ENCODE measurements at regions not wholly inside any gene's neighbourhood (a gene's known extent, or its start where the extent isn't known, plus 50 kb on each side); places are given as distances from the start of the nearest gene placed in this dataset.

- Mint-ChIP-seq H3K27me3 (ENCODE audit: insufficient read depth) (no peaks in the 10 kb centered on the region; the same call in 1 of the 2 replicates), H3K4me1 (ENCODE audit: low read depth) (peaks cover 22% of the 10 kb centered on the region), H3K27ac (no peak overlapping the region), H3K36me3 (ENCODE audit: low read depth) (peaks cover 13% of the 10 kb centered on the region; the same call in 1 of the 2 replicates), H3K4me3 (no peak overlapping the region), H3K9me3 (no peaks in the 10 kb centered on the region)
- no peak for DNase-seq
- TF ChIP-seq, protein P1, sequence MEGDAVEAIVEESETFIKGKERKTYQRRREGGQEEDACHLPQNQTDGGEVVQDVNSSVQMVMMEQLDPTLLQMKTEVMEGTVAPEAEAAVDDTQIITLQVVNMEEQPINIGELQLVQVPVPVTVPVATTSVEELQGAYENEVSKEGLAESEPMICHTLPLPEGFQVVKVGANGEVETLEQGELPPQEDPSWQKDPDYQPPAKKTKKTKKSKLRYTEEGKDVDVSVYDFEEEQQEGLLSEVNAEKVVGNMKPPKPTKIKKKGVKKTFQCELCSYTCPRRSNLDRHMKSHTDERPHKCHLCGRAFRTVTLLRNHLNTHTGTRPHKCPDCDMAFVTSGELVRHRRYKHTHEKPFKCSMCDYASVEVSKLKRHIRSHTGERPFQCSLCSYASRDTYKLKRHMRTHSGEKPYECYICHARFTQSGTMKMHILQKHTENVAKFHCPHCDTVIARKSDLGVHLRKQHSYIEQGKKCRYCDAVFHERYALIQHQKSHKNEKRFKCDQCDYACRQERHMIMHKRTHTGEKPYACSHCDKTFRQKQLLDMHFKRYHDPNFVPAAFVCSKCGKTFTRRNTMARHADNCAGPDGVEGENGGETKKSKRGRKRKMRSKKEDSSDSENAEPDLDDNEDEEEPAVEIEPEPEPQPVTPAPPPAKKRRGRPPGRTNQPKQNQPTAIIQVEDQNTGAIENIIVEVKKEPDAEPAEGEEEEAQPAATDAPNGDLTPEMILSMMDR (IDR thresholded peaks at IDR 0.05) = no peak
Measured at GRCh38 chr4:19379191-19379708, 872.5 kb upstream of the SLIT2 start.

DNA sequence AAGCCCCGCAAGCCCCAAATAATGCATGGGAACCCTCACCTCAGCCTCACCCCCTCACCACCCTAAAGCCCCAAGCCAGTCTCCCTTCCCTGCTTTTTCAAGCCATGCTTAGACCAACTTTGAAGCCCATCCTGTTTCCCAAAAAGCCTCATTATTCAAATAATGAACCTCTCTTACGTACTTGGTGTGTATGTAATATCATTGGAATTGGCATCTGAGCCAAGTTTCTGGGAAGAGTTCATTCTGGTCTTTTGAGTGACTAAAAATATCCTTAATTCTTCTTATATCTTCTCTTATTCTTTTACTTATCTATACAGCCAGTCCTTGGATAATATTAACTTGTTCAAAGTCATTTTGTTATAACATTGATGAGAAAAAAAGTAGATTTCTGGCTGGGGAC lies 875.8 kb upstream of the SLIT2 start:
- Mint-ChIP-seq H3K27ac (no peak overlapping the region), H3K4me3 (no peak overlapping the region), H3K36me3 (ENCODE audit: low read depth) (no peaks in the 10 kb centered on the region), H3K9me3 (no peaks in the 10 kb centered on the region), H3K27me3 (ENCODE audit: insufficient read depth) (no peaks in the 10 kb centered on the region), H3K4me1 (ENCODE audit: low read depth) (peaks cover 9% of the 10 kb centered on the region)
- no peak for DNase-seq
- TF ChIP-seq, protein P1 (IDR thresholded peaks at IDR 0.05) = no peak

- TF ChIP-seq, protein P1 (IDR thresholded peaks at IDR 0.05) = no peak
- Mint-ChIP-seq H3K4me3 (no peak overlapping the region), H3K36me3 (ENCODE audit: low read depth) (no peaks in the 10 kb centered on the region), H3K4me1 (ENCODE audit: low read depth) (peaks cover 9% of the 10 kb centered on the region), H3K27ac (no peak overlapping the region), H3K9me3 (no peaks in the 10 kb centered on the region), H3K27me3 (ENCODE audit: insufficient read depth) (no peaks in the 10 kb centered on the region)
- no peak for DNase-seq
Measured at GRCh38 chr4:19375136-19375804, 876.4 kb upstream of the SLIT2 start.

GRCh38 chr4:19372390-19372789 lies 879.3 kb upstream of the SLIT2 start:
- Mint-ChIP-seq H3K4me3 (no peak overlapping the region), H3K27ac (no peak overlapping the region), H3K9me3 (no peaks in the 10 kb centered on the region), H3K27me3 (ENCODE audit: insufficient read depth) (no peaks in the 10 kb centered on the region), H3K4me1 (ENCODE audit: low read depth) (peaks cover 15% of the 10 kb centered on the region), H3K36me3 (ENCODE audit: low read depth) (no peaks in the 10 kb centered on the region)
- TF ChIP-seq, protein P1 (IDR thresholded peaks at IDR 0.05) = no peak; the same call in 1 of the 2 replicates
- no peak for DNase-seq

DNA sequence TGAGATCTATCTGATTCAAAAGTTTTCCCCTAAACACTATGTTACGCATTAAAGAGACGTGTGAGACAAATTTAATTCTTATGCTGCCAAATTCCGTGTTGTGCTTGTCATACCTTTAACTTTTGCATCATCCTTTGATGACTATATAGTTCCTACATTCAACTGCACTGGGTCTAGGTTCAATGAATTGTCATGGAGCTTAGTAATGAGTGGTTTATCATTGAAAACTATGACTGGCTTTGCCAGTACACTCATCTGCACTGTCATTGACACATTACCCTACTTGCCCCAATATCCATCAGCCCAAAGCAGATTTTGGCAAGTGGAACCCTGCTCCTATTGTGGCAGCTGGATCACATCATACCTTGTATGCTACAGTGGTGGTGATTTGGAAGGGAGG lies 882.9 kb upstream of the SLIT2 start:
- Mint-ChIP-seq H3K4me1 (ENCODE audit: low read depth) (peaks cover 6% of the 10 kb centered on the region), H3K9me3 (no peaks in the 10 kb centered on the region), H3K27ac (no peak overlapping the region), H3K36me3 (ENCODE audit: low read depth) (no peaks in the 10 kb centered on the region), H3K4me3 (no peak overlapping the region), H3K27me3 (ENCODE audit: insufficient read depth) (no peaks in the 10 kb centered on the region)
- TF ChIP-seq, protein P1 (IDR thresholded peaks at IDR 0.05) = no peak
- no peak for DNase-seq
